Uterus (tissue), 2 donors: ENCODE measurements at regions not wholly inside any gene's neighbourhood (a gene's known extent, or its start where the extent isn't known, plus 50 kb on each side); places are given as distances from the start of the nearest gene placed in this dataset.

Experiments used
- CTCF ChIP-seq, 4 experiments: fragments of 200-600 bp in 2 of 4; fragments of 450-650 bp in 2 of 4; sonication (generic) in 2 of 4; IDR thresholded peaks; one replicate each; pipeline ENCODE4 v1.5.1; 2016 to 2019; ENCODE audit warnings: antibody characterized with exemption in 4 of 4, mild to moderate bottlenecking in 2 of 4, moderate library complexity in 1 of 4
- POLR2A ChIP-seq, 2 donors: fragments of 450-650 bp; IDR thresholded peaks; one replicate each; pipeline ENCODE4 v1.6.1; 2016; ENCODE audit warnings: antibody characterized with exemption in 2 of 2, mild to moderate bottlenecking in 1 of 2, moderate library complexity in 1 of 2

- no peak for TF ChIP-seq CTCF (IDR thresholded peaks at IDR 0.05)
- no peak for TF ChIP-seq POLR2A (IDR thresholded peaks at IDR 0.05)
These were observed 75.1 kb upstream of the TBX20 start for GRCh38 chr7:35329026-35329425.
